Uterus (tissue), 3 donors: ENCODE measurements at regions not wholly inside any gene's neighbourhood (a gene's known extent, or its start where the extent isn't known, plus 50 kb on each side); places are given as distances from the start of the nearest gene placed in this dataset.

Experiments
- DNase-seq, 2 donors: peaks; one replicate each; pipeline ENCODE4 v3.0.0-alpha.2; 2019 to 2020
- H3K27ac ChIP-seq, 2 donors: fragments of 200-600 bp; sonication (generic); 1 replicate in 1 of 2; 2 replicates in 1 of 2; pipeline ENCODE4 v1.5.1; 2016 to 2018
- H3K27me3 ChIP-seq, 2 donors: fragments of 200-600 bp; sonication (generic); one replicate each; pipeline ENCODE4 v1.5.1; 2018 to 2019; ENCODE audit warnings: control low read depth in 1 of 2
- H3K36me3 ChIP-seq, 2 donors: fragments of 200-600 bp; sonication (generic); one replicate each; pipeline ENCODE4 v1.5.1; 2019; ENCODE audit warnings: control low read depth in 1 of 2
- H3K4me1 ChIP-seq, 2 donors: fragments of 200-600 bp; sonication (generic); one replicate each; pipeline ENCODE4 v1.5.1; 2018 to 2019; ENCODE audit warnings: control low read depth in 1 of 2
- H3K4me3 ChIP-seq, 2 donors: fragments of 200-600 bp; sonication (generic); 1 replicate in 1 of 2; 2 replicates in 1 of 2; pipeline ENCODE4 v1.5.1; 2018 to 2019; ENCODE audit warnings: mild to moderate bottlenecking in 1 of 2
- H3K9me3 ChIP-seq, 2 donors: fragments of 200-600 bp; sonication (generic); one replicate each; pipeline ENCODE4 v1.5.1; 2019; ENCODE audit warnings: control low read depth in 1 of 2
- POLR2A ChIP-seq, 2 donors: fragments of 450-650 bp; IDR thresholded peaks; one replicate each; pipeline ENCODE4 v1.6.1; 2016; ENCODE audit warnings: antibody characterized with exemption in 2 of 2, mild to moderate bottlenecking in 1 of 2, moderate library complexity in 1 of 2
- intact Hi-C: fragments of 100-400 bp; cut with DNase I; formaldehyde crosslinking; loops from one replicate; pipeline ENCODE4 v1.15.1; 2023; ENCODE audit warnings: low total_unique reads
- TF ChIP-seq, protein P1 (sequence below), 4 experiments: fragments of 200-600 bp in 2 of 4; fragments of 450-650 bp in 2 of 4; sonication (generic) in 2 of 4; IDR thresholded peaks; one replicate each; pipeline ENCODE4 v1.5.1; 2016 to 2019; ENCODE audit warnings: antibody characterized with exemption in 4 of 4, mild to moderate bottlenecking in 2 of 4, moderate library complexity in 1 of 4
- donor health status: DM: yes; HTN: yes; CAD: no.

DNA sequence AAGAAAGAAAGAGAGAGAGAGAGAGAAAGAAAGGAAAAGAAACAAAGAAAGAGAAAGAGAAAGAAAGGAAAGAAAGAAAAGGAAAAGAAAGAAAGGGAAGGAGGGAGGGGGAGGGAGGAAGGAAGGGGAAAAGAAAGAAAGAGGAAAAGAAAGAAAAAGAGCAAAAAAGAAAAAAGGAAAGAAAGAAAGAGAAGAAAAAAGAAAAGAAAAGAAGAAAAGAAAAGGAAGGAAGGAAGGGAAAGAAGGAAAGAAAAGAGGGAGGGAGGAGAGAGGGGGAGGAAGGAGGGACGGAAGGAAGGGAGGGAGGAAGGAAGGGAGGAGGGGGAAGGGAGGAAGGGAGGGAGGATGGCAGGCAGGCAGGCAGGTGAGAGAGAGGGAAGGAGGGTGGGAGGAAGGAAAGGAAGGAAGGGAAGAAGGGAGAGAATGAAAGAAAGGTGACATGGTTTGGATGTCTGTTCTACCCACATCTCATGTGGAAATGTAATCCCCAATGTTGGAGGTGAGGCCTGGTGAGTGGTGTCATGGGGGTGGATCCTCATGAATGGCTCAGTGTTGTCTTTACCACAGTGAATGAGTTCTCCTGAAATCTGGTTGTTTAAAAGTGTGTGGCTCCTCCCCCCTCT lies 83.0 kb upstream of the DCLK2 start:
- H3K4me3 ChIP-seq = no peak overlapping the region
- no peaks in the 10 kb centered on the region for H3K4me1 ChIP-seq
- H3K27me3 ChIP-seq = no peaks in the 10 kb centered on the region
- DNase-seq = no peak
- TF ChIP-seq, protein P1, sequence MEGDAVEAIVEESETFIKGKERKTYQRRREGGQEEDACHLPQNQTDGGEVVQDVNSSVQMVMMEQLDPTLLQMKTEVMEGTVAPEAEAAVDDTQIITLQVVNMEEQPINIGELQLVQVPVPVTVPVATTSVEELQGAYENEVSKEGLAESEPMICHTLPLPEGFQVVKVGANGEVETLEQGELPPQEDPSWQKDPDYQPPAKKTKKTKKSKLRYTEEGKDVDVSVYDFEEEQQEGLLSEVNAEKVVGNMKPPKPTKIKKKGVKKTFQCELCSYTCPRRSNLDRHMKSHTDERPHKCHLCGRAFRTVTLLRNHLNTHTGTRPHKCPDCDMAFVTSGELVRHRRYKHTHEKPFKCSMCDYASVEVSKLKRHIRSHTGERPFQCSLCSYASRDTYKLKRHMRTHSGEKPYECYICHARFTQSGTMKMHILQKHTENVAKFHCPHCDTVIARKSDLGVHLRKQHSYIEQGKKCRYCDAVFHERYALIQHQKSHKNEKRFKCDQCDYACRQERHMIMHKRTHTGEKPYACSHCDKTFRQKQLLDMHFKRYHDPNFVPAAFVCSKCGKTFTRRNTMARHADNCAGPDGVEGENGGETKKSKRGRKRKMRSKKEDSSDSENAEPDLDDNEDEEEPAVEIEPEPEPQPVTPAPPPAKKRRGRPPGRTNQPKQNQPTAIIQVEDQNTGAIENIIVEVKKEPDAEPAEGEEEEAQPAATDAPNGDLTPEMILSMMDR (IDR thresholded peaks at IDR 0.05) = no peak
- H3K9me3 ChIP-seq = no peaks in the 10 kb centered on the region
- no peak overlapping the region for H3K27ac ChIP-seq
- no peaks in the 10 kb centered on the region for H3K36me3 ChIP-seq
- intact Hi-C loops = no loop called here

DNA sequence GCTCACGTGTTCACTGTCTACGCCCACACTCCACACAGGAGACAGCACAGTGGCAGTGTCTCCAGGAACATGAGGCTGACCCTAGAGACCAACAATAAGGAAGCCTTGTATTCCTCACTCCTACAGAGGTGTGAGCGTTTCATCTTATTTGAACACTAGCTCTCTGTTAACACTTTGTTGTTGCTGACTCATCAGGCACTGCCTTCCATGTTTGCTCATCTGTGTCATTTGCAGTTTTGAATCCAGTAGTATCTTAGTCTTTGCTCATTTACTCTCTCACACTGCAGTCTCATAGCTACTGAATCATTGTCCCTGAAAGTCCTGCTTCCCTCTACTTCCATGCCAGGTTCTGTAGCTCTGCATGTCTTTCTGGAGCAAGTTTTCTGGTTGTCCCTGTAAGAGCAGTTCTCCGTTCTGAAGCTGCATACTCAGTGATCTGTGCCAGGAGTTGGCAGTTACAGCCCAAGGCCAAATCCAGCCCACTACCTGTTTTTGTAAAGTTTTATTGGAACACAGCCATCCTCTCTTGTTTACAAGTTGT lies 80.3 kb upstream of the DCLK2 start:
- intact Hi-C loops = no loop called here
- Histone ChIP-seq H3K36me3 (no peaks in the 10 kb centered on the region), H3K4me3 (no peak overlapping the region), H3K27ac (no peak overlapping the region), H3K4me1 (no peaks in the 10 kb centered on the region), H3K9me3 (no peaks in the 10 kb centered on the region), H3K27me3 (no peaks in the 10 kb centered on the region)
- DNase-seq = no peak
- TF ChIP-seq, protein P1 (IDR thresholded peaks at IDR 0.05) = no peak
- no peak for TF ChIP-seq POLR2A (IDR thresholded peaks at IDR 0.05)

DNA sequence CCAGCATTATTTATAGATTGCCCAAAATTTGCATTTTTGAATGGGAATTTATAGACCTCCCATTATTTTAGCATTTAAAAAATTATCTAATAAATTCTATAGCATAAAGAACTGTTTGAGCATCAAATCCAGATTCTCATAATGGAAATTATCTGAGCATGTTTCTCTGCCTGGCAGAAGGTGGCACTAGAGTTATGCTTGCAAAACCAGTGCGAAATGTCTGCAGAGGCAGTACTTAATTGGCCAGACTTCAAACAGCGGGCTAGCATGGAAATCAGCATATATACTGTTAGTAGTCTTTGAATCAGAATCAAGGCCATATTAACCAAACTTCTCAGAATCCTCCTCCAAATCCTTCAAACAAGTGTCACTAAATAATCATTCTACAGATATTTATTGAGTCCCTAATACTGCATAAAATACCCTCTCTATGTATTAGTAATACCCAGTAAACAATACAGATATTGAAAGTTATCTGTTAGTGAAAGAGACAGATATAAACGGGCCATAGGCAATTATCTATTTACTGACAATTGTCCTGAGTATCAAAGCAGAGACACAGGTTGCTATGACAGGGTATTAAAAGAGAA lies 78.7 kb upstream of the DCLK2 start:
- H3K4me1 ChIP-seq = no peaks in the 10 kb centered on the region
- no peak overlapping the region for H3K4me3 ChIP-seq
- H3K9me3 ChIP-seq = no peaks in the 10 kb centered on the region
- intact Hi-C loops = loop anchor here (10.0 kb wide), 1 partner anchor 245 kb away; no protein-coding TSS in a partner anchor
- no peaks in the 10 kb centered on the region for H3K36me3 ChIP-seq
- TF ChIP-seq POLR2A (IDR thresholded peaks at IDR 0.05) = no peak
- TF ChIP-seq, protein P1 (IDR thresholded peaks at IDR 0.05) = peak; percentile 68 to 75 (median 73)
- H3K27me3 ChIP-seq = no peaks in the 10 kb centered on the region
- H3K27ac ChIP-seq = no peak overlapping the region
- DNase-seq = peak; percentile 16 to 42

DNA sequence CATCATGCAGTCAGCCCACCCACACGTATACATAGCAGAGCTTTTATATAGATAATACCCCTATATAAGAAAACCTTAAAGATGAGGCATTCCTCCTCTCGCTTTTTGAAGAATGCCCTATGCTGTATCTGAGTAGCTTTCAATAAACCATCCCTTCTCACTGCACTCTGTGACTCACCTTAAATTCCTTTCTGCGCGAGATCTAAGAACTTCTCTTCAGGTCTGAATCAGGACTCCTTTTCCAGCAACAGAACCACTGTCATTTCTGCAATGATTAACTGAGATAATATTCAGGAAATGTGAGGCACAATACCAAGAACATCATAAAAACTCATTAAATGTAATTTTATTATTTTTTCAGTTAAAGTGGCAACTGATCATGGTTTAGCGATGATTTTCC lies 76.4 kb upstream of the DCLK2 start:
- intact Hi-C loops = loop anchor here (10.0 kb wide), 1 partner anchor 243 kb away; no protein-coding TSS in a partner anchor
- no peak overlapping the region for H3K27ac ChIP-seq
- TF ChIP-seq, protein P1 (IDR thresholded peaks at IDR 0.05) = no peak
- no peak for TF ChIP-seq POLR2A (IDR thresholded peaks at IDR 0.05)
- H3K4me3 ChIP-seq = no peak overlapping the region
- no peaks in the 10 kb centered on the region for H3K27me3 ChIP-seq
- DNase-seq = no peak
- no peaks in the 10 kb centered on the region for H3K36me3 ChIP-seq
- H3K9me3 ChIP-seq = no peaks in the 10 kb centered on the region
- H3K4me1 ChIP-seq = no peaks in the 10 kb centered on the region

DNA sequence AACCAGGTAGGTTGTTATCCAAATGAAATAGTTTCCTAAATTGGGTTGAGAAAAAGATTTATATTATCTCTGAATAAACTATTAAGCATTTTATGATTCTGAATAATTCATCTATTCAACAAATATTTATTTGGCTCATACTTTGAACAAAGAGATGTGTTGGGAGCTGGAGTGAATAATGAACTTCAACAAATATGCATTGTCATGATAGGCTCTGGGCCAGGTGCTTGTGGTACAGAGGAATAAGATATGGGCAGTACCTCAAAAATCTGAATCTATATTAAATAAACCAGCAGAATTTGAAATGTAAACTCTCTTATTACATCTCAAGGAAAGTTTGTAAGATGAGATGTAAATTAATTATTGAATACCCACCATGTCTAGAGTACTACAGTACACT lies 75.7 kb upstream of the DCLK2 start:
- DNase-seq = no peak
- Histone ChIP-seq H3K36me3 (no peaks in the 10 kb centered on the region), H3K27me3 (no peaks in the 10 kb centered on the region), H3K27ac (no peak overlapping the region), H3K4me1 (no peaks in the 10 kb centered on the region), H3K9me3 (no peaks in the 10 kb centered on the region), H3K4me3 (no peak overlapping the region)
- no peak for TF ChIP-seq POLR2A (IDR thresholded peaks at IDR 0.05)
- TF ChIP-seq, protein P1 (IDR thresholded peaks at IDR 0.05) = no peak
- intact Hi-C loops = loop anchor here (10.0 kb wide), 1 partner anchor 242 kb away; no protein-coding TSS in a partner anchor
